Right ventricle myocardium inferior (tissue), 1 donor: ENCODE measurements at regions not wholly inside any gene's neighbourhood (a gene's known extent, or its start where the extent isn't known, plus 50 kb on each side); places are given as distances from the start of the nearest gene placed in this dataset.
"Not testable (repeated sequence)": the region's sequence is repeated elsewhere in the genome, so short reads cannot be mapped to it uniquely, and the experiment has no call there.

Source experiments
- ATAC-seq: fragments of 200-7000 bp; cut with Tn5 transposase; one replicate; pipeline ENCODE4 v1.9.1; 2020; ENCODE audit warnings: mild to moderate bottlenecking, moderate library complexity
- DNase-seq: peaks from one replicate; pipeline ENCODE4 v3.0.0; 2021; ENCODE audit errors: missing footprints
- intact Hi-C: fragments of 100-400 bp; cut with DNase I; formaldehyde crosslinking; loops from one replicate; pipeline ENCODE4 v1.11.0; 2022
- donor health status: DM: no; HTN: yes; CAD: no; lungs with severe emphysema.

DNA sequence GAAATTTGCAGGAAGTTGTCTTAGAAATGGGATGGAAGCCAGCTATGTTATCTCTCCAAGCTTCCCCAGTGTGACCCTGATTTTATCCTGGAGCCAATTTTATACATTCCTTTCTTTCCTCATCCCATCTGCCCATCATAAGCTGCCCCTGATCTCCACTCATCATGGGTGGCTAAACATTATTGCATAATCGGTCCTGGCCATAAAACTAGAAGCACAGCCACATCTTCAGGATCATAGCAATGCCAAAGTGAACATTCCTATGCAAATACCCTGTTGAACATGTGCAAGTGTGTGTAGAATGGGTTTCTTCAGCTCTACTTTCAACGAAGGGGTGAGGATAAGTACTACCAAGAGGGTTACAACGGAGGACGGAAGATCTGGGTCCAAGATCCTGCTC is 50.6 kb upstream of the COG2 start:
- intact Hi-C loops: no loop called here
- ATAC-seq (no peak), DNase-seq (no peak)

DNA sequence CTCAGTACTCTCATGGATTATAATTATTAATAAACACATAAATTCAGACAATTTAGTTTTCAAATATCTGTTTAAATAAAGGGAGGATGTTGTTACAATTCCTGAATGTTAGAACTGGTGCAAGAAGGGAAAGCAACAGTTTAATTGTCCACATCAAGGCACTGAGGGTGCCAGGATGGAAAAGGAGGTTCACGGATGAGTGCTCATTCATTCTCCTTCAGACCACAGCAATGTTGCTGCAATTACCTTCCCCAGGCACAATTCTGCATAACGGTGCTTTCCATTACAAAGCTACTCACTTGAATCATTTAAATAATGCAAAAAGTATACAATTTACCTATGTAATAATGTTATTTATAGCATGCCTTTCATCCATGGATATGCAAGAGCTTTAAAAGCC is 52.3 kb upstream of the COG2 start:
- intact Hi-C loops: no loop called here
- ATAC-seq: no peak
- DNase-seq: no peak

DNA sequence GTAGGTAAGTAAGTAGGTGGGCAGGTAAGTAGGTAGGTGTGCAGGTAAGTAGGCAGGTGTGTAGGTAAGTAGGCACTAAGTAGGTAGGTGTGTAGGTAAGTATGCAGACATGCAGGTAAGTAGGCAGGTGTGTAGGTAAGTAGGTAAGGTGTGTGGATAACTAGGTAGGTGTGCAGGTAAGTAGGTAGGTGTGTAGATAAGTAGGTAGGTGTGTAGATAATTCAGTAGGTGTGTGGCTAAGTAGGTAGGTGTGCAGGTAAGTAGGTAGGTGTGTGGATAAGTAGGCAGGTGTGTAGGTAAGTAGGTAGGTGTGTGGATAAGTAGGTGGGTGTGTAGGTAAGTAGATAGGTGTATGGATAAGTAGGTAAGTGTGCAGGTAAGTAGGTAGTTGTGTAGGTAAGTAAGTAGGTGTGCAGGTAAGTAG is 53.9 kb upstream of the COG2 start:
- ATAC-seq (no peak), DNase-seq (no peak)
- intact Hi-C loops: no loop called here

DNA sequence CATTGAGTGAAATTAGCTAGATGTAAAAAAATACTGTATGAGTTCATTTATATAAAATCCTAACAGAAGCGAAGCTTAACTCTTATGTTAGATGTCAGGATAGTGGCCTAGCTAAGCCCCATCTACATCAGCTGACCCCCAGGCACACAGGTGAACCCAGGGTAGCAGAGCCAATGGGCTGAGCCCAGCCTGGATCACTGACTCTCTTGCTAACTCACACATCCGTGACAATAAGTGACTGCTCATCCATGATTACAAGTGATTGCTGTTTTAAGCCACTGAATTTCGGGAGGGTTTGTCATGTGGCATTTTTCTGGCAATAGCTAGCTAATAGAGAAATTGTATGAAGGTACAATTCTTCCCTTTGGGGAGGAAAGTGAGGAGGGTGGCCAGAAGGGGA is 55.2 kb upstream of the COG2 start:
- intact Hi-C loops: no loop called here
- no peak for ATAC-seq
- no peak for DNase-seq

DNA sequence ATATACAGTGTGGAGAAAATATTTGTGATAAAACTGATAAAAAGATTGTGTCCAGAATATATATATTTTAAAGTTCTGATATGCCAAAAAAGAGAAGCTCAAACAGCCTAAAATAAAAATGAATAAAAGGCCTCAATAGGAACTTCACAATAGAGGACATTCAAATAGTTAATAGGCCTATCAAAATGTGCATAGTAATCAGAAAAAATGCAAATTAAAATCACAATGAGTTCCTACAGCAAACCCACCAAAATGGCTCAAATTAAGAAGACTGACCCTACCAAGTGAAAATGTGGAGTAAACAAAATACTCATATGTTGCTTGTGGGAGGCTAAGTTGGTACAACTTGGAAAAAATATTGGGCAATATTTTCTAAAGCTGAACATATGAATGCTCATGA is 57.6 kb upstream of the COG2 start:
- ATAC-seq (no peak), DNase-seq (no peak)
- intact Hi-C loops: no loop called here

DNA sequence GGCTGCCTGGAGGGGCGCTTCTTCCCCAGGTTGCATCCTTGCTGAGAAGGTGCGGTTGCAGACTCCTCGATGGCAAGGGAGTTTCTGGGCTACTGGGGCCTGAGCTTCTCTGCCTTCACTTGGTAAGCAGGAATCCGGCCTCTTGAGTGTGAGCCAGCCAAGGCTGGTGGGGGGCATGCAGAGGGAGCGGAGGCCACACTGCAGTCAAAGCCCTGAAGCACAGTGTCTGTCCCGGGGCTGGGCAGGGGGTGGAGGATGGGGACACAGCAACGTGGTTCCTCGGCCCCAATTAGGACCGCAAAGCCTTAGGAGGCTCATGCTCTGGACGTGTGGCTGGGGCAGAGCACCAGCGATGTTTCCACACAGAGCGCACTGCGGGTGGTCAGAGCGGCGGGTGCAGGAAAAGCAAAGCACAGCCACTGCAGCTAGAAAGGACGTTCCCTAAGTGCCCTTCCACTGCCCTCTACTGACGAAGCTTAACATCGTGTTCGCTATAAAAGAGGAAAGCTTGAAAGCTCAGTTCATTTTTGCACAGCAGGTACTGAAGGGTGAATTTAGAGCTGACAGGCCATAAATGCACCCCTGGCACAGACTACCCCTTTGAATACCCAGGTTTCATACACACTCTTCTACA is 60.7 kb upstream of the COG2 start:
- ATAC-seq (no peak), DNase-seq (peak; percentile 26)
- intact Hi-C loops: no loop called here

DNA sequence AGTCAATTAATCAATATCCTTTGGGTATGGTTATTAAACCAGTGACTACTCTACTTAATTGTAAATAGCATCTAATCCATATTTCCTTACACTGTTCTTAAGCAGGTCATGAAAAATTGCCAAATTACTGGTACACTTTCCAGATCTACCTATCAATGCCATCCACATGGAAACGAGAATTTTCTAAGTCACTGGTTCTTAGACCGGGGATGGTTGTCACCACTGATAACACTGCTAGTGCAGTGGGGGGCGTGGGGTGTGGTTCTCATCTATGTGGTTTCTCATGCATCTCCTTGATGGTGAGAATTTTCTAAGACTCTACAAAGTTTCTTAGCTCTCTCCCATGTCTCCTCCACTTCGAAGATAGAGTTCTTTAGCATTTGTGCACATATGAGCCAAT is 63.7 kb upstream of the COG2 start:
- no peak for ATAC-seq
- intact Hi-C loops: no loop called here

DNA sequence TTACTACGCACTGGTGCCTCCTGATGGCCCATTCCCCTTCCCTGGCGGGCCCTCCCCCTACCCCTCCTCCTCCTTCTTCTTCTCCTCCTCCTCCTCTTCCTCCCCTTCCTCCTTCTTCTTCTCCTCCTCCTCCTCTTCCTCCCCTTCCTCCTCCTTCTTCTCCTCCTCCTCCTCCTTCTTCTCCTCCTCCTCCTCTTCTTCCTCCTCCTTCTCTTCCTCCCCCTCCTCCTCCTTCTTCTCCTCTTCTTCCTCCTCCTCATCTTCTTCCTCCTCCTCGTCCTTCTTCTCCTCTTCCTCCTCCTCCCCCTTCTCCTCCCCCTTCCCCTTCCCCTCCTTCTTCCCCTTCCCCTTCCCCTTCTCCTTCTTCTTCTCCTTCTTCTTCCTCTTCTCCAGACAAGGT is 64.7 kb upstream of the COG2 start:
- intact Hi-C loops: no loop called here
- DNase-seq (no peak), ATAC-seq (no peak)

More for the DNA sequence above, 63.7 kb upstream of the COG2 start:
- no peak for DNase-seq

DNA sequence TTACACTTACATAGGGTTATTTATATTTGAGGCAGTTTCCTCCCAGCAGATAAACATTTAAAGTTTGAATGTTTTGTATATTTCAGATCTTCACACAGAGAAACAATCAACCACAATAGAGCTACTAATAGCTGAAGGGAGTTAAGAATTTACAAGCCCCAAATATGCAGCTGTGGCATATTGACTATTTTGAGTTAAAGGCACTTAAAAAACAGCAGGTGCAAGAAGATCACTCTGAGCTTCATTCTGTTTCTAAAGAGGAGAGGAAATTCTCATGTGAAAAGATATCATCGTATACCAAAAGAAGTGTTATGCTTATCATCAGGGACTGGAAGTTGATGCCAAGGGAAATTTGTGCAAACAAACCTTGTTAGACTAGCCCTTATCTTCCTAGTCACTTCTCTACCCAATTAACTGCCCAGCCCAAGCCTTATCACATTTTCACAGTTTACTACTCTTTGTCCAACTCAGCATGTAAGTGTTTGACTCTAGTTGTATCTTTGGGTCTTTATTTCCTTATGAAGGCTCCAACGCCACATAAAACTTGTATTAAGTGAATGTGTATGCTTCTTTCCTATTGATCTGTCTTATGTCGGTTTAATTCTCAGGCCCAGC is 66.3 kb upstream of the COG2 start:
- DNase-seq (no peak), ATAC-seq (no peak)
- intact Hi-C loops: no loop called here

DNA sequence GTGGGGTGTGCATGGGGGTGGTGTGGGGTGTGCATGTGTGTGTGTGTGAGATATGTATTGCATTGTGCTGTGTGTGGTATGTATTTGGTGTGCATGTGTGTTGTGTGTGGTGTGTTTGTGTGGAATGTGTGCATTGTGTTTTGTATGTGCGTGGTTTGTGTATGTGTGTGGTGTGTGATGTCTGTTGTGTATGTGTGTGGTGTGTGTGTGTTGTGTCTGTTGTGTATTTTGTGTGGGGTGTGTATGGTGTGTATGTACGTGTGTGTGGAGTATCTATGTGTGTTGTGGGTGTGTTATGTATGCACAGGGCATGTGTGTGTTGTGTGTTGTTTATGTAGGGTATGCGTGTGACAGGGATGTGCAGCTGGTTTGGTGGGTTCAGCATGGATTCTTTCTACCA is 67.8 kb upstream of the COG2 start:
- intact Hi-C loops: no loop called here
- ATAC-seq: no peak
- no peak for DNase-seq

DNA sequence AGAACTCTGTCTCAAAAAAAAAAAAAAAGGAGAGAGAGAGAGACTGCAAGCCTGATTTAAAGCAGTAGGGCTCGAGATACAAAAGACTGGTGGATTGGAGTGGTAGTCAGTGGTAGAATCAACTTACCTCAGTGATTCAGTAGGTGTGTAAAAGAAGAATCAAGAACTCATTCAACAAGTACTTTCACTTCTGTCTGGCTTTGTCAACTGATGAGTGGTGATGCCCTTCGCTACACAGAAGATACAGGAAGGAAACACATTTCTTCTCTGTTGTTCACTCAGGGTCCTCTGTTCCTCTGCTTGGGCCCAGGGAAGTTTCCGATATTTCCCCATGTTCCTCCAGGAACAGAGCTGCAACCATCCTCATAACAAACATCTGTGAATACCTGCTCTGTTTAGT is 68.6 kb upstream of the COG2 start:
- intact Hi-C loops: no loop called here
- ATAC-seq (no peak), DNase-seq (no peak)

DNA sequence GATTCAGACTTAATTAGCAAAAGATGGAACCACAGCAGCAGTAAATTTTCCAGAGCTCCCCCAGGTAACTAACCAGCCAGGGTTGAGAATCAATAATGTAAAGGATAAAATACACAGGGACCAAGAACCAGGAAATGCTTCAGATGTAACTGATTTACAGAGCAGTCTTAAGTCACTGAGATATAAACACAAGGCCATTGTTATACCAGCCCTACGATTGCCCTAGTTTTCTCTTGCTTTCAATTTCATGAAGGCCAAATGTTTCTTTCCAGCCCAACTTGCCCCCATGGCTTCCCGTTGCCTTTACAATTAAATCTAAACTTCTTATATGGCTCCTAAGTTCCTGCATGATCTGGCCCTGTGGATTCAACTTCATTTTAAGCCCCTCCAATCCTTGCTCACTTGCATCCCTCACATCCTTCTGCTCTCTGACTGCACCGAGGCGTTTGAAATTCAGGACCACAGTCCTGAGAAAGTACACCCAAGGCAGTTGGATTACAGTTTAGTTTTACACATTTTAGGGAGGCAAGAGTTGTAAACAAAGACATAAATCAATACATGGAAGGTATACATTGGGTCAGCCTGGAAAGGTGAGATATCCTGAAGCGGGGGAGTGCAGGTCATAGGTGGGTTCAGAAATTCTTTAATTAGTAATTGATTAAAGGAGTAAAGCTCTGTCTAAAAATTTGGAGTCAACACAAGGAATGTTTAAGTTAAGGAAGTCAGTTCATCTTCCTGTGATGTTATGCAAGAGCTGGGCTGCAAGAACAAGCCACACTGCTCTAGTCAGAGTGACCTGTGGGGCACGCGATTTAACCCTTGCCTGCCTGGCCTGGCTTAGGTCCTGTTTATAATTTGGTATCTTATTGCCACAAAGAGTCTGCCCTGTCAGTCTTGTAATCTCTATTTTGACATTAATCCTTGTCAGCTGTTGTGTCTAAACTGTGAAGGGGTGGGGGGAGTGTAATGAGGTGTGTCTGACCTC is 69.9 kb upstream of the COG2 start:
- intact Hi-C loops: no loop called here
- DNase-seq (no peak), ATAC-seq (no peak)

DNA sequence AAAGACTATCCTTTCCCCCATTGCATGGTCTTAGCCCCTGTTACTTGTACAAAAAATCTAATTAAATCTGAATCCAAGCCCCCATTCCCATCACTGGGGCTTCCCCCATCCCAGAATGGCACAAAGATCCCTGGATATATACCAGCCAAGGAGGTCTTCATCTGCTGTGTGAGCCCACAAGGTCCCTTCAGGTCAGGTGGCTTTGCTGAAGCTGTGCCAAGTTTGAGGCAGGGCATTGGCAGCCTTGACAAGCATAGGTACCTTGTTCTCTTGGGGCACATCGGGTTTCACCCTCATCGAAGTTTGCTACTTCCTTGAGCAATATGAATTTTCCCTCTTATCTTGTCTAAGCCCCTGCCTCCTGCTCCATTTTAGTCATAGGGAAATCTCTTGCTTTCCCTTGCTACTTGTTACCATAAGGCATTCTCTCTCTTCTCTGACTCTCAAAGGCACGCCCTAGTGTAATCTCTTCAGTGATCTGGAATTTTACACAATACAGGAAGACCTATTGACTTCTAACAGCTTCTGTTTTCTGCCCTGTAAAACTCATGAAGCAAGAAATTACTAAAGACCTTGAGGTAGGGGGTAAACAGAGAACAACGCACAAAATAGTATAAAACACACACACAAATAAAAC is 71.4 kb upstream of the COG2 start:
- no peak for ATAC-seq
- intact Hi-C loops: no loop called here
- peak; percentile 22 for DNase-seq

DNA sequence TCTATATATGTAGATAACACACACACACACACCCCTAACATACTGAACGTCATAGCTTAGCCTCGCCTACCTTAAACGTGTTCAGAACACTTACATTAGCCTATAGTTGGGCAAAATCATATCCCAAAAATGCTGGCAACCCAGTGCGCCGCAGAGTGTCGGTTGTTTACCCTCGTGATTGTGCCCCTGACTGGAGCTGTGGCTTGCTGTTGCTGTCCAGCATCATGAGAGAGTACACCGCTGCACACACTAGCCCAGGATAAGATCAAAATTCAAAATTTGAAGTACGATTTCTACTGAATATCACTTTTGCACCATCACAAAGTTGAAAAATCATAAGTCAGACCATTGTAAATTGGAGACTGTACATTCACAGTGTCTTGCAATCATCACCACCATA is 73.1 kb upstream of the COG2 start:
- DNase-seq: no peak
- intact Hi-C loops: no loop called here
- ATAC-seq: no peak

DNA sequence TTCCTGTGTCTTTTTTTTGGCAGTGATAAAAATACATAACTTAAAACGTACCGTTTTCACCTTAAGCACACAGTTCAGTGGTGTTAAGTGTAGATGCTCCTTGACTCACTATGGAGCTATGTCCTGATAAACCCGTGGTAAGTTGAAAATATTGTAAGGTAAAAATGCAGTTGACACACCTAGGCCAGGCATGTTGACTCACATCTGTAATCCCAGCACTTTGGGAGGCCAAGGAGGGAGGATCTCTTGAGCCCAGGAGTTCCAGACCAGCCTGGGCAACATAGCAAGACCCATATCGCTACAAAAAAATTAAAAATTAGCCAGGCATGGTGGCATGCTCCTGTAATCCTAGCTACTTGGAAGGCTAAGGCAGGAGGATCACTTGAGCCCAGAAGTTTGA is 73.6 kb upstream of the COG2 start:
- intact Hi-C loops: no loop called here
- no peak for ATAC-seq

DNA sequence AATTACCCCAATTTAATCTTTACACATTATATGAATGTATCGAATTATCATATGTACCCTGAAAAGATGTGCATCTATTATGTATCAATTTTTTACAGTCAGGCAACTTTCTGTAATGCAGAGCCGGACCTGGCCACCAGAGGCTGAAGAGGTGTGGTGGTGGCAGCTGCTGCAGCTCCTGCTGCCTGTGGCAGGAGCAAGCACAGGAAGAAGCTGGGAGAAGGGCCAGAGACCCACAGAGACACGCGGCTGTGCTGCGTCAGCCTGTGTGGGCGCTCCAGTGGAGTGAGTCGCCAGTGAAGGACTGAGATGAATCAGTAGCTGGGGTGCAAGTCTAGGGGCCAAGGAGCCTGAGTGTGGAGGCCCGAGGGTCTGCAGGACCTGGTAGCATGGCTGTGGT is 74.3 kb upstream of the COG2 start:
- ATAC-seq (no peak), DNase-seq (peak; percentile 35)
- intact Hi-C loops: no loop called here

More for the DNA sequence above, 73.6 kb upstream of the COG2 start:
- no peak for DNase-seq

DNA sequence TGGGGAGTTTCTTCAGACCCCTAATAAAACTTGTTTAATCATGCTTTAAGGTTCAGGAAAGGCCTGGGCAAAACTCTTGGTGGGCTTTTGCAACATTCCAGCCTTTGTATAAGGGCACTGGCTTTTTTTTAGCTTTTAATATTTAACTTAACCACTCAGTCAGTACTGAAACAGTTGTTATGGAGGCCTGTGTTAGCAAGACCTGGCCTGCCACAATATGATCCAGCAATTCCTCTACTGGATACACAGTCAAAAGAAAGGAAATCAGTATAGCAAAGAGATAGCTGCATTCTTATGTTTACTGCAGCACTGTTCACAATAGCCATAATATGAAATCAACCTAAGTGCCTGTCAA is 75.1 kb upstream of the COG2 start:
- DNase-seq: no peak
- ATAC-seq: no peak
- intact Hi-C loops: no loop called here

DNA sequence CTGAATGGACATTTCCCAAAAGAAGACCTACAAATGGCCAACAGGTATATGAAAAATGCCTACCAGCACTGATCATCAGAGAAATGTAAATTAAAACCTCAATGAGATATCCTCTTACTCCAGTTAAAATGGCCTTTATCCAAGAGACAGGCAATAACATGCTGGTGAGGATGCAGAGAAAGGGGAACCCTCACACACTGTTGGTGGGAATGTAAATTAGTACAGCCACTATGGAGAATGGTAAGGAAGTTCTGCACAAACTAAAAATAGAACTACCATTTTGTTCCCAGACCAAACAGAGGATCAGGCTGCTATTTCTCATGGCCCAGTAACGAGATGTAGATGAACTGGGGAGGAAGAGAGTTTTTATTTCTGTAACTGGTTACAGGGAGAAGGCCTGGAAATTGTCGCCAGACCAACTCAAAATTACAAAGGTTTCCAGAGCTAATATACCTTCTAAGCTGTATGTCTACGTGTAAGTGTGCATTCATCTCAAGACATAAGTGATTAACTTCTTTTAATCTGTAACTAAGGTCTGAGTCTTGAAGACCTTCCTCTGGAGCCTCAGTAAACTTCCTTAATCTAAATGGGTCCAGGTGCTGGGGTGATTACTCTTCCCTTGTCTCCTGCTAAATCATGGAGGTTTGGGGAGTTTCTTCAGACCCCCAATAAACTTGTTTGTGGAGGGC is 75.6 kb upstream of the COG2 start:
- ATAC-seq, DNase-seq, intact Hi-C loops: not testable (repeated sequence)

DNA sequence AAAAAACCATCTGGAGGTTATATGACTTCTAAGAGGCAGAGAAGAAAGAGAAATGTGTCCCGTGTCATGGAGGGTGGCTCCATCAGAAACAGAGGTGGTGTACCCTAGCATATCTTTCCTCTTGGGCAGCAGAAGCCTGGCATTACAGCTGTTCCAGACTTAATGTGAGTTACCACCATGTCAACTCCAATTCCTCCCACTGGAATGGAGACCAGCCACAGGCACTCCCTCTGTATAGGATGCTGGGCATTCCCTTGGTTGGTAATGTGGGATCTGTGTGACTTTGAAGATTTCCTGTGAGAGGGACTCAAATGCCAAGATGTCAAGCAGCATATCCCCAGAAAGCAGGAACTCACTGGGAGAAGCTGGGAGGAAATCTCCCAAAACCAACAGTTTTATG is 77.1 kb upstream of the COG2 start:
- intact Hi-C loops: no loop called here
- ATAC-seq (no peak), DNase-seq (no peak)
